SK-N-MC (cell line): ENCODE measurements at regions not wholly inside any gene's neighbourhood (a gene's known extent, or its start where the extent isn't known, plus 50 kb on each side); places are given as distances from the start of the nearest gene placed in this dataset.

Experiments used
- EZH2 ChIP-seq: fragments of 200-600 bp; sonication (generic); IDR thresholded peaks from one replicate; pipeline ENCODE4 v1.6.1; 2017; ENCODE audit warnings: antibody characterized with exemption
- POLR2AphosphoS5 ChIP-seq: IDR thresholded peaks from 2 replicates; pipeline ENCODE4 v1.6.1; 2012; ENCODE audit warnings: mild to moderate bottlenecking, low read depth, low read length, borderline replicate concordance

DNA sequence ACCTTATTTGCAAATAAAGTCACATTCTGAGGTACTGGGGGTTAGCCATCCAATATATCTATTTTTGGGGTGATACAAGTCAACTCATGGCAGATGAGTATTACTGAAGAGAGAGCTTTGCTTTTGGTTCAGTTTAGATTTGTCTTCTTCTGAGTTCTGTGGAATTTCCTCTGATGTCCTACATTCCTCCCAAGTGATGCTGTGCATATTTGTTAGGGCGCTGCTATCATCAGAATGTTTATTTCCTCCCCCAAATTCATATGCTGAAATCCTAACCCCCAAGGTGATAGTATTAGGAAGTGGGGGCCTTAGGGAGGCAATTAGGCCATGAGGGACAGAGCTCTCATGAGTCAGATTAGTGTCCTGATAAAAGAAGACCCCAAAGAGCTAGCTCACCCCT is 96.2 kb upstream of the WLS start:
- TF ChIP-seq POLR2AphosphoS5 (no peak), EZH2 (no peak)
